RWPE2 (cell line): ENCODE measurements at regions not wholly inside any gene's neighbourhood (a gene's known extent, or its start where the extent isn't known, plus 50 kb on each side); places are given as distances from the start of the nearest gene placed in this dataset.
"Not testable (repeated sequence)": the region's sequence is repeated elsewhere in the genome, so short reads cannot be mapped to it uniquely, and the experiment has no call there.

ENCODE experiments used
- ATAC-seq: fragments of 200-7000 bp; cut with Tn5 transposase; 3 replicates; pipeline ENCODE4 v1.9.1; 2021; ENCODE audit warnings: low read depth
- DNase-seq: peaks from one replicate; pipeline ENCODE4 v3.0.0-alpha.2; 2020; ENCODE audit warnings: low spot score
- H3K27ac ChIP-seq: fragments of 450-650 bp; 2 replicates; pipeline ENCODE4 v1.5.1; 2017; ENCODE audit warnings: mild to moderate bottlenecking; ENCODE audit not compliant: poor library complexity, severe bottlenecking
- H3K27me3 ChIP-seq: fragments of 250-450 bp; sonication (Bioruptor Pico); 2 replicates; pipeline ENCODE4 v1.5.1; 2021; ENCODE audit warnings: mild to moderate bottlenecking, moderate library complexity; ENCODE audit not compliant: insufficient read depth, poor library complexity, severe bottlenecking
- H3K36me3 ChIP-seq: fragments of 250-450 bp; sonication (Bioruptor Pico); 2 replicates; pipeline ENCODE4 v1.5.1; 2020; ENCODE audit warnings: low read depth, mild to moderate bottlenecking, moderate library complexity
- H3K4me1 ChIP-seq: fragments of 250-450 bp; sonication (Bioruptor Pico); 2 replicates; pipeline ENCODE4 v1.5.1; 2021; ENCODE audit warnings: mild to moderate bottlenecking, moderate library complexity; ENCODE audit not compliant: insufficient read depth, poor library complexity, severe bottlenecking
- H3K4me3 ChIP-seq: fragments of 250-450 bp; sonication (Bioruptor Pico); 2 replicates; pipeline ENCODE4 v1.5.1; 2021; ENCODE audit warnings: mild to moderate bottlenecking, moderate library complexity; ENCODE audit not compliant: severe bottlenecking
- H3K9me3 ChIP-seq: fragments of 250-450 bp; sonication (Bioruptor Pico); 2 replicates; pipeline ENCODE4 v1.5.1; 2021; ENCODE audit warnings: mild to moderate bottlenecking, moderate library complexity; ENCODE audit not compliant: severe bottlenecking
- CTCF ChIP-seq: fragments of 450-650 bp; IDR thresholded peaks from one replicate; pipeline ENCODE4 v1.5.1; 2017; ENCODE audit warnings: mild to moderate bottlenecking, moderate library complexity; ENCODE audit not compliant: poor library complexity, severe bottlenecking

DNA sequence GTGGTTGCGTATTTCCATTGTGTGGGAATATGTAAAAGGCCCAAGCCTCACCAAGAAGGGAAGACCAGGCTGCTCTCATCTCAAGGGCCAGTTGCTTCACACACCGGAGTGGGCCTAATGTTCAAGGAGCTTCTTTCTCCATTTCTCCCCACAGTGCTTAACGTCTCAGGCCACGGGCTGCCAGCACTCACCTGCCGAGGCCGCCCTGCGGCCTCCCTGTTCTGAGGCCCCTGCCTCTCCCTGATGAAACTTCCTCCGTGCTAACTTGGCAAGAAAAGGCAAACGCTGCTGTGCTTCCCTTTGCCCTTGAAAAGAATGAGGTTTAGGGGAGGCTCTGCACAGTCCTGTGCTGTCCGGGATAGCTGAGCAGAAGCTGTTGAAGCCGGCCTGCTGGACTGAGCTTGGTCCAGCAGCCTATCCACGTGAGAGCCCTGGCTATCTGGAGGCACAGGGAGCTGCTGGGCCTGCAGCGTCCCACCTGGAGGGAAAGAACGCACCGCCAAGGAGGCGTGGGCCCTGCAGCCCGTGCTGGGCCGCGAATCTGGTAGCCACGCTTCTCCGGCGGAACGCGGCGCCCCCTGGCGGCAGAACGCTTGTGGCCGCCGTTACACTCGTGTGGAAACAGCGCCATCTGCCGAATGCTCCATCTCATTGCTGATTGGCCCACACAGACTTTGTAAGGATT, 73.5 kb upstream of the PRSS3 start:
- Histone ChIP-seq H3K4me3 (no peak overlapping the region), H3K36me3 (no peaks in the 10 kb centered on the region), H3K9me3 (no peaks in the 10 kb centered on the region), H3K27me3 (no peaks in the 10 kb centered on the region), H3K27ac (no peak overlapping the region), H3K4me1 (no peaks in the 10 kb centered on the region)
- peak; percentile 99 for TF ChIP-seq CTCF
- DNase-seq (peak; percentile 79), ATAC-seq (peak; percentile 81)

GRCh38 chr9:33722359-33722675, 73.0 kb upstream of the PRSS3 start:
- DNase-seq = no peak
- no peaks in the 10 kb centered on the region for H3K9me3 ChIP-seq
- H3K36me3 ChIP-seq = no peaks in the 10 kb centered on the region
- no peaks in the 10 kb centered on the region for H3K4me1 ChIP-seq
- ATAC-seq = no peak
- no peak overlapping the region for H3K4me3 ChIP-seq
- no peak overlapping the region for H3K27ac ChIP-seq
- TF ChIP-seq CTCF = peak; percentile 86
- no peaks in the 10 kb centered on the region for H3K27me3 ChIP-seq

GRCh38 chr9:33728613-33729012, 66.7 kb upstream of the PRSS3 start:
- no peak overlapping the region for H3K27ac ChIP-seq
- no peaks in the 10 kb centered on the region for H3K4me1 ChIP-seq
- no peak overlapping the region for H3K4me3 ChIP-seq
- H3K27me3 ChIP-seq = no peaks in the 10 kb centered on the region
- ATAC-seq (no peak), DNase-seq (no peak)
- H3K9me3 ChIP-seq = no peaks in the 10 kb centered on the region
- no peaks in the 10 kb centered on the region for H3K36me3 ChIP-seq
- TF ChIP-seq CTCF = no peak

DNA sequence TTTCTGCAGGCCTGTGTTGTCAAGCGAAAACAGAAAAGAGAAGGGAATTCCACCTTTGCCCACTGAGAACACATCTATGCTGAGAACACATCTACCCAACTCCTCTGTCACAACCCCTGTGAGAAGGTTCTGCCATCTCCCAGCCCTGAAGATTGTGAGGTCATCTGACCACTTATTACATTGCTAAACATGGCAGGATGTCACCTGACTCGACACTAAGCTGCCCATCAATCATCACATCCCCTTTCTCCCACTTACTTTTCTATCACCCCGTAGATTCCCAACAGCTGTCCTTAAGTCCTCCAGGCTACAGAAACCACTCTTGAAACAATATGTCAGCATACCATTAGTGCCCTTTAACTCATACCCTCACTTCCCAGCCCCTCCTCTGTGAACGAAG, 64.2 kb upstream of the PRSS3 start:
- Histone ChIP-seq H3K4me3 (no peak overlapping the region), H3K27ac (no peak overlapping the region), H3K4me1 (peaks cover 7% of the 10 kb centered on the region), H3K27me3 (no peaks in the 10 kb centered on the region), H3K9me3 (no peaks in the 10 kb centered on the region), H3K36me3 (no peaks in the 10 kb centered on the region)
- DNase-seq (no peak), ATAC-seq (no peak)
- TF ChIP-seq CTCF = no peak

GRCh38 chr9:33731625-33732024, 63.7 kb upstream of the PRSS3 start:
- H3K27ac ChIP-seq = no peak overlapping the region
- DNase-seq = no peak
- H3K4me1 ChIP-seq = peaks cover 7% of the 10 kb centered on the region
- no peaks in the 10 kb centered on the region for H3K36me3 ChIP-seq
- H3K9me3 ChIP-seq = no peaks in the 10 kb centered on the region
- no peak for TF ChIP-seq CTCF
- H3K27me3 ChIP-seq = no peaks in the 10 kb centered on the region
- no peak for ATAC-seq
- H3K4me3 ChIP-seq = no peak overlapping the region

DNA sequence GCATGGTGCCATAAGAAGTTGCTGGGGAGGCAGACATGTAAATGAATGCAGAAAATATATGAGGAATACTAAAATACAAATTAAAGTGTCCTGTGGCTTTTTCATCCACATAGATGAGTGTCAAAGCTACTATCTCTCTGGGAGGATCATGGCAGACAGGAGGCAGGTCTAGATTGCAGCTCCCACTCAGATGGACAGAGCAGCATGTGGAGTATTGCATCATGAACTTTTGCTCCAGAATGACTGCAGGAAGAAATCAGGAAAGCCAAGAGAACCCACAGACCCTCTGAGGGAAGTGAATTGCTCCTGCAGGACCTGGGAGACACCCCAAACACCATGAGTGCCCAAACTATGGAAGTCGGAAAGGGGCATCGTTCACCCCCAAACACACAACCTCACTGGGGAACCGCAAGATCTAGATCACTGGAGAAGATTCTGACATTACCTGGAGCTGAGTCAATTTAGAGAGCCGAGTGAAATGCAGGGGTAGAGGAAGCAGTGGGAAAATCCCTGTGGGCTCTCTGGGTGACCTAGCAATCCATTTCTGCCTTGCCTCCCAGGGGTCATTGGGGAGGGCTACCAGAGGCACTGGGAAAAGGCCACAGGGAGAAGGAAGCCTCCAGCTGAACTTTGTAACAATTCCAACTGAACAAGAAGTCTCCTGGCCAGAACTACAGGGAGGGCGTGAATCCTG, 61.0 kb upstream of the PRSS3 start:
- not testable (repeated sequence) for DNase-seq, H3K36me3 ChIP-seq, H3K4me3 ChIP-seq, H3K27ac ChIP-seq, H3K4me1 ChIP-seq, ATAC-seq, H3K9me3 ChIP-seq, H3K27me3 ChIP-seq
